Stimulated activated CD4-positive, alpha-beta T cell treated with anti-CD3 and anti-CD28 coated beads, Interleukin-1b, Interleukin-23, amount 100 ng/mL, for 4 hours (primary cell): ENCODE measurements at regions not wholly inside any gene's neighbourhood (a gene's known extent, or its start where the extent isn't known, plus 50 kb on each side); places are given as distances from the start of the nearest gene placed in this dataset.
"Not testable (repeated sequence)": the region's sequence is repeated elsewhere in the genome, so short reads cannot be mapped to it uniquely, and the experiment has no call there.

Experiments used
- DNase-seq, 2 donors: peaks; one replicate each; pipeline ENCODE4 v3.0.0-alpha.2; 2020; ENCODE audit warnings: low read depth in 2 of 2

GRCh38 chr7:89401099-89401498, 605.6 kb upstream of the TEX47 start:
- DNase-seq, result no peak

DNA sequence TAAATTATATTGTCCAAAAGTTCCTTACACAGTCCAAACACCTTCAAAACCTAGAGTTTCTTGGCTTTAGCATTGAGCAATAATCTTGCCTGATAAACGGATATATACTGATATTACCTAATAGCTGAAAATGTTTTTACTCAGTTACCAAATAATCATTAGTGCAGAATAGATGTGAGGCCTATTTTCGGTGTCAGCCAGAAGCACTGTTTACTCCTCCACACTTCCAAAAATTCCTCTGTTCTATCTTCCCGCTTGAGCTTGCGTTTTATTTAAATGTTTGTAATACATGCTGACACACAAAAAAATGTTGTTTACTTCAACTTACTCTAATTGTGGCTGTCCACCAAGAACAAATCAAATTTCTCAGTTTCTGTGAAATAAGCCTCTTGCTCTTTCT, 606.2 kb upstream of the TEX47 start:
- no peak for DNase-seq

DNA sequence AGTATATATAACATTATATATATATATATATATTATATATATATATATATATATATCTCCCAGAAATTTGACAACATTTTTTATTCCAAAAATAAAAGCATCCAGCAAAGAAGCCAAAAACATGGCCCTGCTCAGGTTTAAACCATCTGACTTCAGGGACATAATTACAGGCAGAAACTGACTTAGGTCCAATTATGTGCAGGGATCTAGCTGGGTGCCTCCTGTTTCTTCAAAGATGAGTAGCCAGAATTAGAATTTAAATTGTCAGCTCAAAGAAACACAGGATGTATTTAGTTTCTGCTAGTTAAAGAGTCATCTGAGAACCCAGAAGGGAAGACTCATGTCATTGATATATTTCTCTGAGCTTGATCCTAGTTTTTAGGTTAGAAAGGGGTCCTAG, 656.4 kb upstream of the TEX47 start:
- DNase-seq, result no peak

DNA sequence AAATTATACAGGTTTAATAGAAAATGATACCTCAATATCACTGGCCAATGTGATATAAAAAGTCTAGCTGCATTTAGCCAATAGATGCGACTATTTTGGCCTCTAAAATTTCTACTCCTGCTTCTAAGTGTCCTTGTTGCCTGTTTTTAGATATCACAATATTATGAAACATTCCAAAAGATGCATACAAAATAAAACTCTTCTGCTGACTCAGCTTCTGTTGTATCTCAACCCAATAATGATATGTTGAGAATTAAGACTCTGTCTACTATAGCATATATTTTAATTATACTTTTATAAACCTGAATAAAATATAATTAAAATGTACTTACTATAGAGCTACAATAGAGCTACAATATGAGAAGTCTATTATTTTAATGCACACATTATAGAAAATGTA, 661.0 kb upstream of the TEX47 start:
- no peak for DNase-seq

DNA sequence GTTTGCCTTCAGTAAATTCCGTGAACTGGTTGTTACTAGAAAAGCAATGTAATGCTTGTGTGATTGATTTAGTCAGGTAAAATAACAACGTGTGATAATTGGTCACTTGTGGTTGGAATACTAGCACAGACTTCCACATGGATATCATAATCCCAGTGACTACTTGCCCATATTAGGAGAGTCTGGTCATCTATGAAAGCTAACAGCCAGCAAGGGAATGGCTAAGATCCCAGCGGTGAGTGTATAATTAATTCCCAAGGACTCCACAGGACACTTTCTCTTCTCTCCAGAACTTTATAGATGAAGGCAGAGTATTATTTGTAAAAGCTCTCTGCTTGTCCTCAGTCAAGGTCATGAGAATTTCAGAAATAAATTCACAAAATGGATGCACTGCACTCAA, 662.6 kb upstream of the TEX47 start:
- no peak for DNase-seq

- no peak for DNase-seq
Measured at GRCh38 chr7:89474456-89474855, 678.9 kb upstream of the TEX47 start.

DNA sequence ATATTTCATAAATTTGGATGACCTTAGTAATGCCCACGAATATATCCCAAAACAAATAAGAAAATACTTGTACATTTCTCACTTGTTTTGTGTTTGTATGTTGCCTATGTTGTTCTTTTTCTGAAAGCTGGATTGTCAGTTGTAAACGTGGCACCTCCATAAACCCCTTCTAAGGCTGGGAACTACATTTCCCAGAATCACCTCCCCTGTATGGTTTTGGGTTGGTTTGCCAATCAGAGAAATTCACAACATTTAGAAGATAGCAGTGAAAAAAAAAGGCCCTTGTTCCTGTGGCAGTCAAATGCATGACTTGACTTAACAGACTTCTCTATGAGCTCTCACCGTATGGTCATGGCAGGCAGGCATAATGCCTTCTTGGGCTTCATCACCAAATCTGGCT, 676.3 kb upstream of the STEAP1 start:
- DNase-seq, result no peak

GRCh38 chr7:89495704-89496103, 658.6 kb upstream of the STEAP1 start:
- DNase-seq, result no peak

GRCh38 chr7:89500084-89500483, 654.2 kb upstream of the STEAP1 start:
- no peak for DNase-seq

DNA sequence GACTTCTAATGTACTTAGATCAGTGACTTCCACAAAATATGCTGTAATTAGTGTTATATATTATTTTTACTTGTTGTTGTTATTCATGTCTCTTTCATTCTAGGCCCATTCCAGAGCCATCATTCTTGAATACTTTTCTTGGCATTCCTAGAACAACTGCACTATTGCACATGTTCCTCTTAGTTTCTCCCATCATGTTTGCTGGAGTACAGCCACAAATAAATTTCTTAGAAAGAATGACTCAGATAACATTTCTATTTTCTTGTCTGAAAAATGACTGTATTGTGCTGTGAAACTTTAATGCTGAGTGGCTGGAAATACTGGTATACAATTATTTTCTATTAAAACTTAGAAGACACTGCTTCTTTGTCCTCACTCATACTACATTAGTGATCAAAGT, 651.0 kb upstream of the STEAP1 start:
- DNase-seq, result no peak

DNA sequence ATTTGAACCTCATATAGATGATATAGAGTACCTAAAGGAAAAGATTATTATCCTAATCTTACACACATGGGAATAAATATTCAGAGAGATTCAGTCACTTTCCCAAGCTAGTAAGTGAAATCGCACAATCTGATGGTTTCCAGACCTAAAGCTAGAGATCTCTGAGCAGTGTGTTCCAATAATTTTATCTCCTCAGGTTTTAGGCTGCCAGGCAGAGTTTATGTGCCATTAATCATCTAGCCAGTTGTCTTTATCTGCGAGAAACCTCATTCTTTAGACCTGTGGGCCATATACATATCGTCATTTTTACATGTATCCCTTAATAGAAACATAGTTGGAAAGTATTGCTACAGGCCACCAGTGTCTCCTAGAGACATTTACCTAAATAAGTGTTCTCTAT, 647.2 kb upstream of the STEAP1 start:
- DNase-seq, result no peak

GRCh38 chr7:89511900-89512299, 642.4 kb upstream of the STEAP1 start:
- no peak for DNase-seq

DNA sequence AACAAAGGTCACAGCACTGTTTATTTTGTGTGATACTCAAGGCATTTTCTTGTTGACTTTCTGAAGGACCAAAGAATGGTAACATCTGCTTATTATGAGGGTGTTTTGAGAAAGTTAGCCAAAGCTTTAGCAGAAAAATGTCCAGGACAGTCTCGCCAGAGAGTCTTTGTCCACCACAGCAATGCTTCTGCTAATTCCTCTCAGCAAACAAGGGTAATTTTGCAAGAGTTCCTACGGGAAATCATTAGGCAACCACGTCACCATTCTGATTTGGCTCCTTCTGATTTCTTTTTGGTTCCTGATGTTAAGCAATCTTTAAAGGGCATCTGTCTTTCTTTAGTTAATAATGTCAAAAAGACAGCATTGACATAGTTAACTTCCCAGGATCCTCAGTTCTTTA, 639.3 kb upstream of the STEAP1 start:
- no peak for DNase-seq

DNA sequence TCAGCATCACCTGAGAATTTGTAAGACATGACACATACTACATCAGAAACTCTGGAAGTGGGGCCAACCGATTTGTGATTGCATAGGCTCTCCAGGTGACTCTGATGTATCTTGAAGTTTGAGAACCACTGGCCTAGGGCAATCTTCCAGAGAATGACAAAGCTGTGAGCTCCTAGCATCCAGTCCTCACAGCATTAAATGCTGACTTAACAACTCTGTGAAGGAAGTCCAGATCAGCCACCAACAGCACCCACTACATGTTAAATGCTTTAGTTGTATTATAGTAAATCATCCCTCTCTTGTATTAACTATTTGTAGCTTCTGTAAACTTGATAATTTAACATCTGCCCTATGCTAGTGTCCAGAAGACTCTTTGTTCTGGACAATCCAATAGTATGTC, 636.5 kb upstream of the STEAP1 start:
- no peak for DNase-seq

DNA sequence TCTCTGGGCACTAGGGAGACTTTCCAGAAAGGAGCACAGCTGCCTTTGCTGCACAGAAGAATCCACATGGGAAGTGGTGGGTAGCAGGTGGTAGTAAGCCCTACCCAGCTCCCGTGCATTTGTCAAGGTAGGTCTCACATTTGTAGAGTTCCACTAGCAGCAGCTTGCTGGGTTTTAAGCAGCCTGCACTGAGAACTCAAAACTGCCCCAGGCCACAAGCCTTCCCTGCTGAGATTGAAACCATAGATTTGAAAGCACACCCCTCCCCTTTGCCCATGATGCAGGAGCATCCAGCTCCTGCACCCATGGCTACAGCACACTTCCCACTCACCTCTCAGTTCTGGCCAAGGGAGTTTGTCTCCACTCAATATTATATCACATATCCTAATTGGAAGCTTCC, 604.5 kb upstream of the STEAP1 start:
- no peak for DNase-seq

DNA sequence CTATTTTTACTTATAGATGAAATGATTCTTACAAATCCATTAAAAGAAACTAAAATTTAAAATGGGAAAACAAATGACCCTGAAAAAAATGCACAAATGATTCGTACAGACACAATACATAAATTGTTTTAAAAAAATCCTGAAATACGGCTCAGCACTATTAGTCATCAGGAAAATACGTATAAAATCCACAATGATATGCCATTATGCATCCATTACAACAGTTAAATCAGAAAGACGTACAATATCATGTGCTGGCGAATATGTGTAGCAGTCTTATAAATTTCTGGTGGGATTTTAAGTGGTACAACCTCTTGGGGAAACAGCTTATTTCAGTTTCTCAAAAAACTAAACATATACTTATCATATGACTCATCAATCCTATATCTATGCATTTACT, 600.1 kb upstream of the STEAP1 start:
- DNase-seq, result no peak

- no peak for DNase-seq
Measured at GRCh38 chr7:89559596-89559995, 594.7 kb upstream of the STEAP1 start.

DNA sequence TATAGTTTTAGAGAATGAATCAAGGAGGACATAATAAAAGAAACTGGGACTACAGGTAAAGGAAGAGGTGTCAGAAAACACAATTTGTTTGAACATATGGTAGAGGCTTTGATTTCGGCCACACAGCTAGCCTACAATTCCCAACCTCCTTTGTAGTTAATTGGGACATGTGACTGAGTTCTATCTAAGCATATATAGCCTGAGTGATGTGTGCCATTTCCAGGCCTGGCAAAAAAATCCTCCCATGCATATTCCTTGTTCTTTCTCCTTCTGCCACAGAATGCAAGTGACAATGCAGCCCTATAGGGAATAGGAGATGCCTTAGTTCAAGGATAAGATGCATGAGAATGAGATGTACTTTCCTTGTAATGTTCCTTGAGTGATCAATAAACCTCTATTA, 590.7 kb upstream of the STEAP1 start:
- DNase-seq, result no peak

GRCh38 chr7:89584896-89585295, 569.4 kb upstream of the STEAP1 start:
- DNase-seq, result no peak

GRCh38 chr7:89593125-89593524, 561.1 kb upstream of the STEAP1 start:
- DNase-seq, result no peak

GRCh38 chr7:89602984-89603383, 551.3 kb upstream of the STEAP1 start:
- DNase-seq, result no peak

- no peak for DNase-seq
Measured at GRCh38 chr7:89605362-89605761, 548.9 kb upstream of the STEAP1 start.

- no peak for DNase-seq
Measured at GRCh38 chr7:89606511-89606910, 547.8 kb upstream of the STEAP1 start.

DNA sequence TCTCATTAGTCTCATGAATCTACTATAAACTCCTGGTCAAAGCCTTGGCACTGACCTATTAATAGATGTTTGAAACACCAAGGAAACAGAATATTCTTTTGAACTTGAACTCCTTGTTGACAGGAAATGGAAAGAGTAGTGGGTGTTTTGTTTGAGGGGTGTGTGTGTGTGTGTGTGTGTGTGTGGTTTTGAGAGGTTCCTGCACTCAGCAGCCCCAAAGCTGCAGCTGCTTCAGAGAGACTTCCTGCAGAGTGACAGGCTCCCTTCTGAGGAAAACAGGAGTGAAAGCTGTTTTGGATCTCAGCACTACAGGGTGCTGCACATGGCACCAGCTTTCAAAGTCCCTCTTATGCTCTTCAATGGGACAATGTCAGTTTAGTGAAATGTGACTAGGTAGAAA, 546.5 kb upstream of the STEAP1 start:
- DNase-seq, result peak in 1 of 2 donors; percentile 9

GRCh38 chr7:89616829-89617228, 537.4 kb upstream of the STEAP1 start:
- DNase-seq, result not testable (repeated sequence)
